H9 (cell line): ENCODE measurements at regions not wholly inside any gene's neighbourhood (a gene's known extent, or its start where the extent isn't known, plus 50 kb on each side); places are given as distances from the start of the nearest gene placed in this dataset.

ENCODE experiments used
- DNase-seq: peaks from one replicate; pipeline ENCODE4 v3.0.0-alpha.2; 2017
- H2AFZ ChIP-seq: one replicate; pipeline ENCODE4 v1.6.1; 2013; ENCODE audit warnings: mild to moderate bottlenecking, low read length, control low read depth, moderate library complexity
- H2AK5ac ChIP-seq: 2 replicates; pipeline ENCODE4 v1.6.1; 2013; ENCODE audit warnings: low read length, control low read depth, mixed read lengths; ENCODE audit not compliant: insufficient read length
- H2BK120ac ChIP-seq: one replicate; pipeline ENCODE4 v1.6.1; 2013; ENCODE audit warnings: low read depth, mild to moderate bottlenecking, low read length, control low read depth, inconsistent platforms; ENCODE audit not compliant: poor library complexity, severe bottlenecking
- H2BK12ac ChIP-seq: 2 replicates; pipeline ENCODE4 v1.6.1; 2013; ENCODE audit warnings: low read length, control low read depth, mixed read lengths, low read depth; ENCODE audit not compliant: insufficient read length
- H2BK15ac ChIP-seq: 2 replicates; pipeline ENCODE4 v1.6.1; 2013; ENCODE audit warnings: low read depth, low read length, control low read depth
- H2BK20ac ChIP-seq: one replicate; pipeline ENCODE4 v1.6.1; 2013; ENCODE audit warnings: low read depth, mild to moderate bottlenecking, low read length, control low read depth, inconsistent platforms; ENCODE audit not compliant: poor library complexity, severe bottlenecking
- H2BK5ac ChIP-seq: 2 replicates; pipeline ENCODE4 v1.6.1; 2013; ENCODE audit warnings: low read length, control low read depth, mixed read lengths; ENCODE audit not compliant: insufficient read length
- H3K14ac ChIP-seq: 2 replicates; pipeline ENCODE4 v1.6.1; 2013; ENCODE audit warnings: low read length, control low read depth; ENCODE audit not compliant: insufficient read depth
- H3K18ac ChIP-seq: 2 replicates; pipeline ENCODE4 v1.6.1; 2013; ENCODE audit warnings: low read depth, mild to moderate bottlenecking, mixed read lengths, low read length, control low read depth; ENCODE audit not compliant: insufficient read length
- H3K23ac ChIP-seq: 2 replicates; pipeline ENCODE4 v1.6.1; 2013; ENCODE audit warnings: low read length, control low read depth, mixed read lengths, low read depth; ENCODE audit not compliant: insufficient read length
- H3K23me2 ChIP-seq: 2 replicates; pipeline ENCODE4 v1.6.1; 2013; ENCODE audit warnings: low read depth, mild to moderate bottlenecking, mixed read lengths, low read length, control low read depth; ENCODE audit not compliant: insufficient read length, poor library complexity, severe bottlenecking
- H3K27ac ChIP-seq: 2 replicates; pipeline ENCODE4 v1.5.1; 2013; ENCODE audit warnings: low read length, control low read depth, mixed read lengths, low read depth; ENCODE audit not compliant: insufficient read length
- H3K27me3 ChIP-seq: 2 replicates; pipeline ENCODE4 v1.6.1; 2013; ENCODE audit warnings: low read length, control low read depth, inconsistent platforms; ENCODE audit not compliant: insufficient read depth
- H3K4ac ChIP-seq: 2 replicates; pipeline ENCODE4 v1.6.1; 2013; ENCODE audit warnings: low read depth, mild to moderate bottlenecking, control low read depth, inconsistent platforms, low read length, moderate library complexity
- H3K4me1 ChIP-seq: 2 replicates; pipeline ENCODE4 v1.6.1; 2013; ENCODE audit warnings: low read length, control low read depth, inconsistent platforms; ENCODE audit not compliant: insufficient read depth
- H3K4me2 ChIP-seq: 2 replicates; pipeline ENCODE4 v1.6.1; 2013; ENCODE audit warnings: low read length, control low read depth, mixed read lengths; ENCODE audit not compliant: insufficient read length, insufficient read depth
- H3K56ac ChIP-seq: 2 replicates; pipeline ENCODE4 v1.6.1; 2013; ENCODE audit warnings: low read depth, mild to moderate bottlenecking, mixed read lengths, low read length, control low read depth; ENCODE audit not compliant: insufficient read length
- H3K79me1 ChIP-seq: 2 replicates; pipeline ENCODE4 v1.6.1; 2013; ENCODE audit warnings: low read depth, mild to moderate bottlenecking, moderate library complexity, low read length, control low read depth, inconsistent platforms; ENCODE audit not compliant: insufficient read depth, poor library complexity, severe bottlenecking
- H3K79me2 ChIP-seq: 2 replicates; pipeline ENCODE4 v1.6.1; 2013; ENCODE audit warnings: low read length, control low read depth, inconsistent platforms; ENCODE audit not compliant: insufficient read depth
- H3K9ac ChIP-seq: 2 replicates; pipeline ENCODE4 v1.6.1; 2013; ENCODE audit warnings: low read length, control low read depth, mixed read lengths; ENCODE audit not compliant: insufficient read length; ENCODE audit errors: extremely low read depth
- H3K9me3 ChIP-seq: one replicate; pipeline ENCODE4 v1.6.1; 2013; ENCODE audit warnings: low read depth, low read length, inconsistent platforms; ENCODE audit not compliant: control insufficient read depth
- H3T11ph ChIP-seq: one replicate; pipeline ENCODE4 v1.6.1; 2013; ENCODE audit warnings: mild to moderate bottlenecking, low read length, control low read depth, inconsistent platforms
- H4K20me1 ChIP-seq: one replicate; pipeline ENCODE4 v1.6.1; 2013; ENCODE audit not compliant: control insufficient read depth, insufficient read length, insufficient read depth
- H4K5ac ChIP-seq: 2 replicates; pipeline ENCODE4 v1.6.1; 2013; ENCODE audit warnings: low read depth, mild to moderate bottlenecking, mixed read lengths, low read length, control low read depth; ENCODE audit not compliant: insufficient read length
- H4K8ac ChIP-seq: replicated peaks from 2 replicates; pipeline ENCODE4 v1.6.1; 2013; ENCODE audit warnings: low read length, control low read depth, mixed read lengths, low read depth; ENCODE audit not compliant: insufficient read length
- H4K91ac ChIP-seq: 2 replicates; pipeline ENCODE4 v1.6.1; 2013; ENCODE audit warnings: low read depth, mild to moderate bottlenecking, moderate library complexity, mixed read lengths, low read length, control low read depth; ENCODE audit not compliant: insufficient read length
- H3K27ac Mint-ChIP-seq, 3 experiments: 2 replicates in 2 of 3; 3 replicates in 1 of 3; pipeline ENCODE4 v1.8.0; 2020 to 2021; ENCODE audit warnings: mixed read lengths in 3 of 3, mild to moderate bottlenecking in 1 of 3, moderate library complexity in 1 of 3
- H3K27me3 Mint-ChIP-seq: 2 replicates; pipeline ENCODE4 v1.8.0; 2021; ENCODE audit warnings: low read depth, mild to moderate bottlenecking, moderate library complexity, mixed read lengths
- H3K36me3 Mint-ChIP-seq, 3 experiments: 2 replicates in 2 of 3; 3 replicates in 1 of 3; pipeline ENCODE4 v1.8.0; 2020 to 2021; ENCODE audit warnings: low read depth in 3 of 3, mixed read lengths in 3 of 3; ENCODE audit not compliant: insufficient read depth in 1 of 3
- H3K4me1 Mint-ChIP-seq, 2 experiments: 2 replicates each; pipeline ENCODE4 v1.8.0; 2020; ENCODE audit warnings: mixed read lengths in 2 of 2
- H3K4me3 Mint-ChIP-seq, 2 experiments: 2 replicates in 1 of 2; 3 replicates in 1 of 2; pipeline ENCODE4 v1.8.0; 2020 to 2021; ENCODE audit warnings: mild to moderate bottlenecking in 2 of 2, mixed read lengths in 2 of 2, moderate library complexity in 1 of 2
- H3K9me3 Mint-ChIP-seq, 2 experiments: 2 replicates in 1 of 2; 3 replicates in 1 of 2; pipeline ENCODE4 v1.8.0; 2020; ENCODE audit warnings: mild to moderate bottlenecking in 2 of 2, mixed read lengths in 2 of 2, moderate library complexity in 1 of 2
- CTCF ChIP-seq: fragments of 200-600 bp; sonication (generic); conservative IDR thresholded peaks from 3 replicates; pipeline ENCODE4 v1.8.0; 2021; ENCODE audit warnings: antibody characterized with exemption, mild to moderate bottlenecking
- WGBS: extraction: QIAGEN DNeasy Blood & Tissue Kit; methylation state at CpG from one replicate; pipeline ENCODE4 v1.1.7; 2013; ENCODE audit warnings: missing lambda C conversion rate, low lambda C conversion rate, mixed read lengths; ENCODE audit not compliant: insufficient read length; ENCODE audit errors: extremely low coverage; 5-methylcytosine and 5-hydroxymethylcytosine counted together

- Mint-ChIP-seq H3K4me1 (peaks cover 7 to 10% of the 10 kb centered on the region in 2 experiments), H3K4me3 (no peak overlapping the region), H3K27me3 (peaks cover 3% of the 10 kb centered on the region; the same call in 1 of the 2 replicates), H3K9me3 (no peaks in the 10 kb centered on the region; a peak in 1 of 5 replicates), H3K36me3 (no peaks in the 10 kb centered on the region), H3K27ac (no peak overlapping the region)
- H3K18ac ChIP-seq: no peak overlapping the region
- H2BK5ac ChIP-seq: no peak overlapping the region
- no peak overlapping the region for H3K56ac ChIP-seq
- no peak overlapping the region for H4K8ac ChIP-seq
- no peak for TF ChIP-seq CTCF
- no peaks in the 10 kb centered on the region for H3K79me2 ChIP-seq
- no peaks in the 10 kb centered on the region for H3K79me1 ChIP-seq
- H3K23me2 ChIP-seq: no peaks in the 10 kb centered on the region
- H3K4ac ChIP-seq: no peak overlapping the region
- H3K9me3 ChIP-seq: no peaks in the 10 kb centered on the region
- DNase-seq: no peak
- no peaks in the 10 kb centered on the region; the same call in 1 of the 2 replicates for H3K27me3 ChIP-seq
- H3K4me1 ChIP-seq: no peaks in the 10 kb centered on the region
- H3K9ac ChIP-seq: no peak overlapping the region
- no peak overlapping the region for H3K14ac ChIP-seq
- no peaks in the 10 kb centered on the region for H4K20me1 ChIP-seq
- H3K4me2 ChIP-seq: no peak overlapping the region
- H2AK5ac ChIP-seq: no peak overlapping the region
- H4K91ac ChIP-seq: no peak overlapping the region
- no CpG with 5 or more reads among the region's 5 CpGs for WGBS
- no peak overlapping the region for H2BK15ac ChIP-seq
- no peak overlapping the region for H3K23ac ChIP-seq
- H2BK120ac ChIP-seq: no peak overlapping the region
- H2BK12ac ChIP-seq: no peak overlapping the region
- no peak overlapping the region for H3K27ac ChIP-seq
- no peak overlapping the region for H4K5ac ChIP-seq
- no peak overlapping the region for H3T11ph ChIP-seq
- H2BK20ac ChIP-seq: no peak overlapping the region
- no peak overlapping the region for H2AFZ ChIP-seq
Observed at GRCh38 chr1:14485285-14485684, 113.2 kb upstream of the KAZN start.
